ENCODE measurements at regions not wholly inside any gene's neighbourhood (a gene's known extent, or its start where the extent isn't known, plus 50 kb on each side); places are given as distances from the start of the nearest gene placed in this dataset.

DNA sequence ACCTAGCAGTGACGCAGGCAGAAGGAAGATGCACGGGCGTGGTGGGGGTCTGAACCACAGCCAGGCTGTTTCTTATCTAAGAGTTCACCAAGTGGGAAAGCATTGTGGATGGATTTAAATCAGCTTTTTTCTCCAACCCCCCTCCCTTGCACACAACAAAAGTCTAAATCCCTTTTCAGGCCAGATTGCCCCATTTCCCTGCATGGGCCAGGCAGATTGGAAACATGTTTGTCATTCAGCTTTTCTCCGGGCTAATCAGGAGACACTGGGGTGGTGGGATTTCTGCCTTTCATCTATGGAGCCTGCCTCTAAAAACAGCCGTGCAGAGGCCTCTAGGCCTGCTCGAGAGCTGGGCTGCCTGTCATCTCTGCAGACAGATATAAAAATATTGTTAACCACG is 166.3 kb upstream of the LEF1 start:
- no peak for DNase-seq (ENCODE audit: low read depth in 1 of 2, low spot score in 1 of 2)
- H3K27ac ChIP-seq = peak overlapping the region; percentile 90

DNA sequence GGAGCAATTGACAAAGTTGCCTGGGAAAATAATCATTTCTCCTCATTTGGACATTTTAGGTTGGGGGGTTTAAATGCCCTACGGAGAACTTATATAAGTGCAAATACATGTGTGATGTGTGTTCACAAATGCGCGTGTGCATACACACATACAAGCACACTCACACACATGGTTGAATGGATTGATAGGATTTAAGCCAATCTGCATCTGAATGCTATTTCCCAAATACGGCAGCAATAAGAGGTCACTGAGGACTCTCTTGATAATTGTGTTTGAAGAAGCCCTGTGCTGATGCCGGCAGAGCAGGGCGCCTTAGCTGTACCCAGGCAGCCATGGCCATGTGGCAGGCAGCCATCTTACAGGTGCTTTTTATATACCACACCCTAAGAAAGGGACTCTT is 165.3 kb upstream of the LEF1 start:
- no peak for TF ChIP-seq CTCF (IDR thresholded peaks at IDR 0.05; ENCODE audit: low read depth, low read length)
- Histone ChIP-seq H3K9me3 (ENCODE audit: low read depth) (no peaks in the 10 kb centered on the region), H3K27me3 (no peaks in the 10 kb centered on the region), H3K27ac (no peak overlapping the region), H3K36me3 (no peaks in the 10 kb centered on the region), H3K4me3 (no peak overlapping the region), H3K4me1 (ENCODE audit: low read depth) (peaks cover 75% of the 10 kb centered on the region)
- DNase-seq (ENCODE audit: low read depth in 1 of 2, low spot score in 1 of 2) = no peak

More for the DNA sequence above, 166.3 kb upstream of the LEF1 start:
- Histone ChIP-seq H3K4me3 (no peak overlapping the region), H3K4me1 (ENCODE audit: low read depth) (peaks cover 78% of the 10 kb centered on the region), H3K36me3 (no peaks in the 10 kb centered on the region), H3K9me3 (ENCODE audit: low read depth) (no peaks in the 10 kb centered on the region), H3K27me3 (no peaks in the 10 kb centered on the region)
- TF ChIP-seq CTCF (IDR thresholded peaks at IDR 0.05; ENCODE audit: low read depth, low read length) = no peak

- no peak for DNase-seq (ENCODE audit: low read depth in 1 of 2, low spot score in 1 of 2)
- Histone ChIP-seq H3K27me3 (no peaks in the 10 kb centered on the region), H3K4me3 (no peak overlapping the region), H3K9me3 (ENCODE audit: low read depth) (no peaks in the 10 kb centered on the region), H3K27ac (no peak overlapping the region), H3K4me1 (ENCODE audit: low read depth) (peaks cover 73% of the 10 kb centered on the region), H3K36me3 (no peaks in the 10 kb centered on the region)
- no peak for TF ChIP-seq CTCF (IDR thresholded peaks at IDR 0.05; ENCODE audit: low read depth, low read length)
Observed at GRCh38 chr4:108333353-108333942, 164.7 kb upstream of the LEF1 start.

- no peak for DNase-seq (ENCODE audit: low read depth in 1 of 2, low spot score in 1 of 2)
- Histone ChIP-seq H3K36me3 (no peaks in the 10 kb centered on the region), H3K9me3 (ENCODE audit: low read depth) (no peaks in the 10 kb centered on the region), H3K27me3 (no peaks in the 10 kb centered on the region), H3K4me1 (ENCODE audit: low read depth) (peaks cover 61% of the 10 kb centered on the region), H3K27ac (peak overlapping the region; percentile 45), H3K4me3 (no peak overlapping the region)
- no peak for TF ChIP-seq CTCF (IDR thresholded peaks at IDR 0.05; ENCODE audit: low read depth, low read length)
Observed at GRCh38 chr4:108331905-108332632, 163.3 kb upstream of the LEF1 start.

GRCh38 chr4:108328383-108328732 is 159.6 kb upstream of the LEF1 start:
- DNase-seq (ENCODE audit: low read depth in 1 of 2, low spot score in 1 of 2) = no peak
- TF ChIP-seq CTCF (IDR thresholded peaks at IDR 0.05; ENCODE audit: low read depth, low read length) = no peak
- H3K9me3 ChIP-seq (ENCODE audit: low read depth) = no peaks in the 10 kb centered on the region
- H3K27me3 ChIP-seq = no peaks in the 10 kb centered on the region
- no peaks in the 10 kb centered on the region for H3K36me3 ChIP-seq
- peak overlapping the region; percentile 60 for H3K27ac ChIP-seq
- H3K4me3 ChIP-seq = no peak overlapping the region
- H3K4me1 ChIP-seq (ENCODE audit: low read depth) = peaks cover 25% of the 10 kb centered on the region

Measured in cardiac muscle cell (in vitro differentiated cells and primary cell).